T-helper 22 cell (primary cell): ENCODE measurements at regions not wholly inside any gene's neighbourhood (a gene's known extent, or its start where the extent isn't known, plus 50 kb on each side); places are given as distances from the start of the nearest gene placed in this dataset.
"Not testable (repeated sequence)": the region's sequence is repeated elsewhere in the genome, so short reads cannot be mapped to it uniquely, and the experiment has no call there.

Experiments
- DNase-seq: peaks from one replicate; pipeline ENCODE4 v3.0.0-alpha.2; 2020; ENCODE audit warnings: low read depth

DNA sequence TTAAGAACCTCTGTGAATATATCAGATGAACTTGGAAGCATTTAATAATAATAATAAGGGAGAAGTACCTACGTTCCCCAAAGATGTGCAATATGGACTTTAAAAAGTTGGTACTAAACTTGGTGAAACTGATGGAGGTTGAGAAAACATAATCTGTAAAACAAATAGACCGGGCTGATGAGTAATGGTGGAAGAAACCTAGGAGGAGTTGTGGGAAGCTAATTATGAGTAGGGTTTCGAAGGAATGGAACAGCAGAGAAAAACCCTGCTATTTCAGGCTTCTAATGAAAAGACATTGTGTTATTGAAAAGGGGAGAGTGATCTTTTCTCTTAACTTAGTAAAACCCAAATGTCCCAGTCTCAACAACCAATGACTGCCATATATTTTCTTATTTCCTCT, 229.3 kb downstream of the PCSK1 start:
- no peak for DNase-seq

DNA sequence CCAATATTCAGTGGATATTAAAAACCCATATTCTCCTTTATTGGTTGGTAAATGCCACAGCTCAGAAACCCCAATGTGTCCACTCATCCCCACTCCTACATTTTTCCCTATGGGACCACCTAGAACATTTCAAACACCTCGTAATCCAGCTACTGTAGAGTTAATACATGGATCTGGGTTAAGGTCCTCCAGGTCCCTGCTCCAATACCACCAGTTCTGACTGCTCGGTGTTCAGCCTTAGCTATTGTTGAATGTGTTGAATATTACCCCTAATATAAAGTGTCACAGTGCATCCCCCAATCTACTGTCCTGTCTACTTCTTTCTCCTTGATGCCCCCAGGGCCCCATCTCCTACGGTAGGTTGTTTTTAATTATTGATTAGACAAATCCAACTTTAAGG, 231.5 kb downstream of the PCSK1 start:
- DNase-seq = no peak

DNA sequence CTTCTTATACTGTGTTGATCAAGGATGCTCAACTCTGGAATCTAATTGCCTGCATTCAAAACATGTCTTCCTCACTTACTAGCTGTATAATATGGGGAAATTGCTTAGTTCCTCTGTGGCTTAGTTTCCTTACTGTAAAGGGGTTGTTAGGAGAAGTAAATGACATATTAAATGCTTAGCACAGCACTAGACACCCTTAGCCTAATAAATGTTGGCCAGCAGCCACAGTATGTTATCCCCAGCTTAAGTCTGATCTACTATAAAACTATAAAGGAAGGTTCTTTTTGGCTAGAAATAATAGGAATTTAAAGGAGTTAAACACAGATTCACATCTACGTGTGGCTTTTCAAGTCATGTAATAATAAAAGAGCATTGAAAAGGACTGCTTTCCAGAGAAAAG, 232.4 kb downstream of the PCSK1 start:
- DNase-seq = no peak

DNA sequence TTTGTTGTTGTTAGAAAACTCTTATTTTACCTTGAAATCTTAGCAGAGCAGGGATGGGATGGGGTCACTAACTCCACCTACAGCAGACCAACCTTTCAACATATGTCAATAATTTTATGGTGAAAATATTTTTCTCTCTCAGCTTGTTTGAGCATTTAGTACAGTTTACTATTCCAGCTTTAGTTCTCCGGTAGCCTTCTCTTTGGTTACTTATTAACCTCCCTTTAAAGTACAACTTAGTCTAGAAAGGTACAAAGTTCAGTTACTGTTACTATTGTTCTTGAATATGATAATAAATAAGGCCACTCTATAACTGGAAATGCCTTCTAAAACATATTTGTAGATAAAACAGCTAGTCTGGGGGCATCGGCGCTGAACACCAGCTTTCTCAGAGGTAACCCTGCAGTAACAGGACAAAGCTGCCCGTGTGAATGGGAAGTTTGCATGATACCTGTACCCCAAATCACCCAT, 233.3 kb downstream of the PCSK1 start:
- DNase-seq = no peak

DNA sequence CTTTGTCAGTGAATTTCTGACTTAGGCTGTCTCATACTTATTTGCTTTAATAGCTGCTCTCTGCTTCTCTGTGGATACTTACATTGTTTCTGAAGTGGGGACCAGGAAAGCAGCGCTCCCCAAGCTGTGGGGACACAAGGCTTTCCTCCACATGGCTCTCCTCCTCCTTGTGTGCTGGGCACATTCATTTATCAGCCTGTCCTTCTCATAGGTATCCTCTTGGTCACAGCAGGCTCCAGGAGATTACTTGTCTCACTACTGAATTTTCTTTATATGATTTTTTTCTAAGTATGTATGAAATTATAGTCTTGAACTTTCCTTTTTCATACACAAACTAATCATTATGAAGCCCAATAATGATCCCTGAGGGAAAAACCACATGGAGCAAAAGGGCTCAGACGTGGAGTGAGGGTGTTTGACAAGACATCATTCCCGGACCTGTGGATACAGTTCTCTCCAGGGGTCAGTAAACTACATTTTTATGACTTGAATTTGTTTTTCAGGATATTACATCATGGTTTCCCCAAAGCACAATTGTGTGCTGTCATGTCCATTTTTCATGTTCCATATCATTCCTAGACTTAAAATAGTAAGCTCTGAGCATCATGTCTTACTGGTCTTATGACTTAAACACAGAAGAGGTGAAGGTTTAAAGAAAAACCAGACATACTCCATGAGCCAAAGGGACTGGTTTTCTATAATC, 234.5 kb downstream of the PCSK1 start:
- no peak for DNase-seq

DNA sequence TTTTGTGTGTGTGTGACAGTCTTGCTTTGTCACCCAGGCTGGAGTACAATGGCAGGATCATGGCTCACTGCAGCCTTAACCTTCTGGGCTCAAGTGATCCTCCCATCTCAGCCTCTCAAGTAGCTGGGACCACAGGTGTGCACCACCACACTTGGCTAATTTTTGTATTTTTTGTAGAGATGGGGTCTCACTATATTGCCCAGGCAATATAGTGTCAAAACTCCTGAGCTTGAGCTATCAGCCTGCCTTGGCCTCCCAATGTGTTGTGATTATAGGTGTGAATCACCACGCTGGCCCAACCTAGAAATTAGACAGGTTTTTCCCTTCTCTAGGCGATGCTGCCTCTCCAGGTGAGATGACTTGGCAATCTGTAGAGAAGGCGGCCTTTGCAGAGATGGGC, 235.3 kb downstream of the PCSK1 start:
- DNase-seq = not testable (repeated sequence)

DNA sequence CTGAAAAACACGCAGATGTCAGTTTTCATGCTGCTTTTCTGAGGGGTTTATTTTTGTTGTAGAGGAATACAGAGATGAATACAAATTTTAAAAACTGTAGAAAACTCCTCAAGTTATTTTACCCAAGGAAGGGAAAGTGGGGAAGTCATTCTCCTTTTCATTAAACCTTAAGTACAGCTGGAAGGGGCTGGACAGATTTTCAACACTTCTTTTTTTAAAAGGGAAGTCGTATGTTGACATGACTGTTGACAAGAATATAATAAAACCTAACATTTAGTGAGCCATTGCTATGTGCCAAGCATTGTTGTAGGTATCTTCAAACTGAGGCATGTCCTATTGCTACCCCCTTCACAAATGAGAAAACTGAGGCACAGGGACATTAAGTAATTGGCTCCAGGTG, 235.7 kb upstream of the ELL2 start:
- DNase-seq = no peak

DNA sequence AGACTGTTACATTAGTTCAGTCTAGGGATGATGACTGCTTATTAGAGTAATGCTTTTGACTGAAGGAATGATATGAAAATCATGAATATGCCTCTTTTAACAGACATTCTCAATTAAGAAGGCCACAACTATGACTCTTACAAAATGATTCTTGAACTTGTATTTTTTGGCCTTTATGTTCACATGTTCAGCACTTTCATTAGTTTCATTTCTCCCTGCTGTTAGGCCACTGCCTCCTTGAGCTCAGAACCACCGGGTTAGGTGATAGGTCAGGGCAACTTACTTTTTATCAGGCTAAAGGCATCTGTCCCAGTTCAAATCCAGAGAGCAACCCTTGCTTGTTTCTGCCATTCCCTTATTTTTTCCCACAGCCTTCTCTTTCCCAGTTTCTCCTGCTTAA, 235.2 kb upstream of the ELL2 start:
- DNase-seq = no peak

DNA sequence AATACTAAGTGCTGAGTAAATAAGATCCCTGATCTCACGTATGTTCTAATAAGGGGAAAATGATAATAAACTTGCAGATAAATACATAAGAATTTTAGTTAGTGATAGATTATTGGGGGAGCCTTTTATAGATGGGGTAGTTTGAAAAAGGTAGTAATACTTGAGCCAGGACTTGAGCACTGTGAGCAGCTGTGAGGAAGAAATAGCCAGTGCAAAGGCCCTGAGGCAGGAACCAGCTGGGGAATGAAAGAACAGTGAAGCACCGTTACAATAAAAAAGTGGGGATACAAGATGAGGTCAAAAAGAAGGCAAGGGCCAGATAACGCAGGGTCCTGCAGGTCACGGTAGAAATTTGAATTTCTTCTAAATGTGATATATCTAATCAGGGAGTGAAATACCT, 234.8 kb upstream of the ELL2 start:
- no peak for DNase-seq

DNA sequence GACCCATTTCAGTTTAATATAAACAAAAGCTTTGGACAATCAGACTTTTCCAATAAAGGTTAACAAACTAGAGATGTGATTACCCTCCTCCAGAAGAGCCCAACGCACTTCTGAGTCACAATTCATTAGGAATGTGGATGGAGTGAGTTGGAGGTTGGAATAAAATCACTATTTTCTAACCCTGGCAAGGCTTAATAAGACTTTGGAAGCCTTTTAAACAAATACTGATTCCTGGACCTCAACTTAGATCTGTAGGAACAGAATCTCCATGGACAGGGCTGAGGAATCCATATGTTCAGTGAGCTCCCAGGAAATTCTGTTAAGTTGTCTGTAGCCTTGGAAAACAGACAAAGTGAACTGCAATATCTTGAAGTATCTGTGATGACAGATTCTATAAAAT, 233.5 kb upstream of the ELL2 start:
- no peak for DNase-seq

DNA sequence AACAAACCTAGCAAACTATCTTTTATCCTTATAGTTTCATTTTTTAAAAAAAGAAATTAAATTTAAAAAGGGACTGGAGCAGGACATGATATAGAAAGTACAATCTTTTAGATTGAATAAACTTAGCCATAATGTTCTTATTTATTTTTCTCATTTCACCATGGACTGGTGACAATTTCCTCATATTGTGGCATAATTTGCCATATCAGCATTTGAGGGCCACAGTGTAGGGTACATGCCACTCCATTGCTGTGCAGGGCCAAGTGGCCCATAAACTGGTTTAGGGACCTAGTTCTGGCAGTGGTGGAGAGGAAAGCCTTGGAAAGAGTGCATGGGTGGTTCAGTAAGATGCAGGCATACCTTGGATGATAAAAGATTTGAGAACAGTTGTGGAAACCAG, 232.9 kb upstream of the ELL2 start:
- DNase-seq = no peak

DNA sequence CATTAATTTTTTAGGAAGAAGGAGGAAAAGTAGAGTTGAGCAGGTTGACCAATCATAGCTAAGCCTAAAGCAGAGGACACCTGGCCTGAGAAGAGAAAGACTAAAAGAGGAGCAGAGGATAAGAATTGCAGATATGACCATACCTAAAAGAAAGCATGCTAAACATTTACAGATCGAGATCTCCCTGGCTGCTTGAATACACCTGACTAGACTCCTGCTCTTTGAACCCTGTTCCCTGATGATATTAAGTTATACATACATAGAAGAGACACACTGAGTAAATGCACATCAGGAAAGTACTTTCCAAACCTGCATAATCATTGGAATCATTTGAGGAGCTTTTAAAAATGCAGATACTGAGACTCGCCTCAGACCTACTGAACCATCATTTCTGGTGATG, 232.3 kb upstream of the ELL2 start:
- DNase-seq = no peak

DNA sequence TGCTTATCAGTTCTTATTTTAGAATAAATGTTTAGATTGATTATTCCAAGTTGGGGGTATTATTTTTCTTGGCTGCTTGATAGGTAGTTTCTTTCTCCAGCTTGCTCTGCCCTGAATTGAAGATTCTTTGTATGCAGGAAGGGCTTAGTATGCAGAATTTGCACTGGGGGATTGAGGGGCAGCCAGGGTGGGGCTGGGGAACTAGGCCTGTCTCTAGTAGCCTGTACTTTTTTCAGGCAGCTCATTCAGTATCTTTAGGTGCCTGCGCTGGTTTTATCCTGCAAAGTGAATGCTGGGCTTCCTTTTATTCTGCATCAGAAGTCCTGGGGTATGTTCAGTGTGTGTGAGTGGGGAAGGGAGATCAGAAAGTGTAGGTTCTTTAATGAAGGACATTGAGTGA, 228.3 kb upstream of the ELL2 start:
- no peak for DNase-seq

DNA sequence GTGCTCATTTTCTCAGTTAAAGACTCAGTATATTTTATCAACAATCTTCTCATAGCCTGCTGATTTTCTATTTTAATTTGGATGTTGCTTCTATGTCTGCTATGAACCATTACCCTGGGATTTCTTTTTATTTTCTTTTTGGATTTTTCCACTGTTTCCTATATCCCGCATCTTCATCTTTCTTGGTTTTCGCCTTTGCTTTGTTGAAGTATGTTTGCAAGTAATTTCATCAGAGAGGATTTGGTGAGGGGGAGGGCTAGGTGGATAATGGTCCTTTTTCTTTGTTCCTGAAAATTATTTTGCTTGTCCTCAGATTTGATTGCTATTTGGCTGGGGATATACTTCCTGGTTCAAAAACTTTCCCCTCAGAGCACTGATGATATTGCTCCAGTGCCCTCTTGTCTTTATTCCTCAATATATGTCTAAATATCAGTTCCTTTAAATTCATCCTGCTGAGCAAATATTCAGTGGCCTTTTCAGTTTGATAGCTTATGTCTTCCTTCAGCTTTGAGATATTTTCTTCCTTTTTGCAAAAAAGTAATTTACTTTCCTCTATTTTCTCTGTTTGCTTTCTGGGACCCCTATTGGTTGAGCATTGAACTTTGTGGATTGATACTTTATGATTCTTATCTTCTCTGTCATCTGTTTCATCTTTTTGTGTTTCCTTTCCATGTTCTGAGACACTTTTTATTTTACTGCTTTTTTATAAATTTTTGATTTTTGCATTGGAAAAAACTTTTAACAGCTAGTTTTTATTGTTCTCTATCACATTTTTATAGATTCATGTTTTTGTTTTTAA, 227.6 kb upstream of the ELL2 start:
- no peak for DNase-seq

DNA sequence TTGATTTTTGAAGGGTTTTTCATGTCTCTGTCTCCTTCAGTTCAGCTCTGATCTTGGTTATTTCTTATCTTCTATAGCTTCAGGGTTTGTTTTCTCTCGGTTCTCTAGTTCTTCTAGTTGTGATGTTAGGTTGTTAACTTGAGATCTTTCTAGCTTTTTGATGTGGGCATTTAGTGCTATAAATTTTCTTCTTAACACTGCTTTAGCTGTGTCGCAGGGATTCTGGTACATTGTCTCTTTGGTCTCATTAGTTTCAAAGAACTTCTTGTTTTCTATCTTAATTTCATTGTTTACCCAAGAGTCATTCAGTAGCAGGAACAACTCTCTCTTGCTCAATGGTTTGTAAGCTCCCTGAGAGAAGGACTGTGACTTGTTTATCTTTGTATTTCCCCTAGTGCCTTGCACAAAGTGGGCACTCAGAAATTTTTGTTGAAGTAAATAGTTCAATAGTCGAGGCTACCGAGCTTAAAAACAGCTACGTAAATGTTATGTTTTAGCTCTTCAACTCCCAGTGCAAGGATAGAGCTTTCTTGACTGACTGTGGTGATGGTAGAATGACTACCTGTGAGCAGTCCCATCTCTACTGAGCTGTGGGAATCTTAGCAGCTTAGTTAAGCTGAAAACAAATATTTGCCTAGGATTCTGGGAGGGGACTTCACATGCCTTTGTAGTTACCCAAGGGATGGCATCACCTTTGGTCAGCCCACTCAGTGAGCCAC, 225.8 kb upstream of the ELL2 start:
- no peak for DNase-seq

DNA sequence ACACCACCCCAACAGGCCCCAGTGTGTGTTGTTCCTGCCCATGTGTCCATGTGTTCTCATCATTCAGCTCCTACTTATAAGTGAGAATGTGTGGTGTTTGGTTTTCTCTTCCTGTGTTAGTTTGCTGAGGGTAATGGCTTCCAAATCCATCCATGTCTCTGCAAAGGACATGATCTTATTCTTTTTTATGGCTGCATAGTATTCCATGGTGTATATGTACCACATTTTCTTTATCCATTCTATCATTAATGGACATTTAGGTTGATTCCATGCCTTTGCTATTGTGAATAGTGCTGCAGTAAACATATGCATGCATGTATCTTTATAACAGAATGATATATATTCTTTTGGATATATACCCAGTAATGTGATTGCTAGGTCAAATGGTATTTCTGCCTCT, 222.9 kb upstream of the ELL2 start:
- not testable (repeated sequence) for DNase-seq

DNA sequence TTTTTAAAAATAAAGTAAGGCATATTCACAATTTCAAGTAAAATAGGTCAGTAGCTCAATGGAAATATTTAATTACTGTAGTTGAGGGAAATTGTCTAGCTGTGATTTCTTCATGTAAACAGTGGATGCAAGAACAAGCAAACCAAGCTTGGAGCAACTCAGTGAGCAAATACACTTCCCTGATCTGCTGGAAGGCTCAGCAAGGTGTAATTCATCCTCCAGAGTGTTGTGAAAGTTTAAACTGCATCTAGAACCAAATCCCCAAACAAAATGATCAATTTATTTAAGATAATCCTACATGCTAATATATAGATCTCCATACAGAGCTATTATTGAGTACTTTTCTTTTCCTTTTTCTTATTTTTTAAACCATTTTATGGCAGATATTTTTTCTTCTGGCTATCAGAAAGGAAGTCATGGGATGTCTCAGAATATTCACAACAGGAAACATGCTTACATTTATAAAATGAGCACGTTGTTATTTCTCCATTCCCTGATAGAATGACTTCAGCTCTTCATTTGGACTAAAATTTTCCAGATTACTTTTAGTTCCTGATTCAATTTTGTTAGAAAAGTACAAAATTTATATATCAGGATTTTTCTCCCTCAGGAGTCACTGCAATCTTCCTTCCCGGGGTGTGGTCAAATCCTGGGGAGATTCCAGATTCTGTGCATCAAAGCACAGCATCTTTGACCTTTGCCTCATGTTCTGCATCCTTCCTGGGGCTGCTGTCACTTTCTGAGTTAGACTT, 219.2 kb upstream of the ELL2 start:
- DNase-seq = no peak

DNA sequence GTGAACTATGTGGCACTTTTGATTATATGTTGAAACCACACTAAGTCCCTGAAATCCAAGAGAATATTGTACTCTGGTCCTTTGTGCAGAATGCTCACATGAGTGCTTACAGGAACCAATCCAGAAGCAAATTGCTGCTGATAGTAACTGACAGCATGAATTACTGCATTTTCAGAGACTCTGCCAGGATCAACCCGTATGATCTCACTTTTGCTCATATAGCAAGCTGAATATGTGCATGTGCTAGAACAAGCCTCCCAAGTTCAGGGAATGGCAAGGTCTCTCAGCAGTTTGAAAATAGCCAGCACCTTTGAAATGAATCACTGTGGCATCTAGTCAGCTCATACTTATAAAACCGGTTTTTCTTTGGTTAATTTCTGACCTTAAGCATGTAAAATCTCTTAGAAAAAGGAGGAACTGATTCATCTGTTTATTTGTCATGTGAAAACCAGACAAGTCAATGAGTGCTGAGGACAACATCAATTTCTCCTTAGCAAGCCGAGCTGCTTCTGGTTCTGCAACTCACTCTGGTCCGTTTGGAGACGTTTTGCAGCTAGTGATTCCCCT, 215.7 kb upstream of the ELL2 start:
- no peak for DNase-seq

DNA sequence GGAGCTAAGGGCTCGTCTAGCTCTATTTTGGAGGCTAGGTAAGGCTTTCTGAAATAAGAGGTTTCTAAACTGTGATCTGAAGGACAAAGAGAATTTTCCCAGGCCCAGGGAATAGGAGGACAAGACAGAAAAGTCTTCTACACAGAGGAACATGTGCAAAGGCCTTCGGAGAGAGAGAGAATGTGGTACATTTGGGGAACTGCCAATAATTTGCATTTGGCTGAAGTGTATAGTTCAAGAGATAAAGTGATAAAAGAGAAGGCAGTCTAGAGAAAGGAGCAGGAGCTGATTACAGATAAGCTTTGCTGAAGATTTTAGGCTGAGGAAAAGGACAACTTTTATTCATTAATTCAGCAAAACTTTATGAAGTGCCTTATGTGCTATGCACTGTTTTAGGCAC, 214.4 kb upstream of the ELL2 start:
- no peak for DNase-seq

DNA sequence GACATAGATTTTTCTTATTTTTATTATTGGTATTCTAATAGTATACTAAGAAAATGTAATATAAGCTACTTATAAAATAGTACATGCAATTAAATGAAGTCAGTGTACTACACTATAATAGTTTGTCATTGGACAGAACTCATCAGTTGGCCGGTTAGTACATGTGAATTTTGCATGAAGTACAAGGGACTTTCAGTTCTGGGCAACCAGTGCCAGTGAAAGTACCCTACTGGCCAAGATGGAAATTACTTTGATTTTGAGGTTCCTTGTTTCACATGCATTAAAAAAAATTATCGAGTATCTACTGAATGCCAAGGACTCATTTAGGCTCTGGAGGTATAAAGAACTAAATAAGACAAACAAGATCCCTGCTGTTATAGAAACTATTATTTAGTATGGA, 213.4 kb upstream of the ELL2 start:
- no peak for DNase-seq

DNA sequence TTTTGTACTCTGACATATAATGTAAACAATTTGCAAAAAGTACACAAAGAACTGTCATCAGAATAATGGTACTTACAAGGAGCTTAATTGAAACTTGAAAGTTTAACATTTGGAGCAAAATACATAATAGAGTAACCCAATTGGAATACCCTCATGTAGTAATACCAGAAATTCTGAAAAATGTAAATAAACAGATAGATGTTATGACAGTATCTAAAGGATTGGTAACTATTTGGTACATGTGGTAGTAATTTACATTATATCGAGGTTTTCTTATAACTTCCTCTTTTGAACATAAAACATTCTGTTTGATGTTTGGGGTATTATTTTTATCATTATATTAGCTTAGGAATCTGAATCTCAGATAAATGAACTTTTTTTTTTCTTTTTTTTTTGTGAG, 211.7 kb upstream of the ELL2 start:
- no peak for DNase-seq

DNA sequence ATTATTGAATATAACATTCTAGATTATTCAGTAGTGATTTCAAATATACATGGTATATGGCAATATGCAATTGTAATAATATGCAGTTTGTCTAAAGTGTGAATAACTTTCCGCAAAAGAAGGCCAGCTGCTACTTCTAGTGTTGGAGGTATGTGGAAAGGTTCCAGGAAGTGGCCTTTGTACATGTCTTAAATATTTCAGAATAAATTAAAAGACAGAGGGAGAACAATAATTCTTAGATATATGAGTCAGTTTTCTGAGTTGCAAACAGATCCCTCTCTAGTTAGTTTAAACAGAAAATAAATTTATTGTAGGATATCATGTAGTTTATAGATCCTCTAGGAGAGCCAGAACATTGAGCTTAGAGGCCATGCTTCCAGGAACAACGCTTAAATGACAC, 210.8 kb upstream of the ELL2 start:
- no peak for DNase-seq
